Suppressor macrophage treated with lipopolysaccharide for 4 hours (primary cell): ENCODE measurements at regions not wholly inside any gene's neighbourhood (a gene's known extent, or its start where the extent isn't known, plus 50 kb on each side); places are given as distances from the start of the nearest gene placed in this dataset.
A peak's percentile ranks its signal among the peaks of the same experiment; 100 is the strongest.
"Not testable (repeated sequence)": the region's sequence is repeated elsewhere in the genome, so short reads cannot be mapped to it uniquely, and the experiment has no call there.

Experiments
- DNase-seq: peaks from one replicate; pipeline ENCODE4 v3.0.0-alpha.2; 2020

DNA sequence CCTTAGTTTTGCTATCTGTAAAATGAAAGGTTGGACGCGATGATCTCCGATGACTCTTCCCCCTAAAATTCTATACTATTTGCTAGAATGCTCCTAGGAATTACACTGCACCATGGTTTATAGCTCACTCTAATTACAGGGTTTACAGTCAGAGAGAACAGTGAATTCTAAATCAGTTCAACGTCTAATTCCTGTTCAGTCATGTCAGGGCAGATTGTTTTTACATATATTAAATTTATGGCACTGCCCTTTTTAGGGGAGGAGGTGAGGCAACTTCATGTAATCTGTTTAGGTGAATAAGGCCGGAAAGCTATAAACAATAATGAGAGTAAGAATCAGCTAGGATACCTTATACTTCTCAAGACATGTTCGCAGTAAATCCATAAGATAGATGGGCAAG, 293.9 kb downstream of the BAMBI start:
- DNase-seq = no peak

DNA sequence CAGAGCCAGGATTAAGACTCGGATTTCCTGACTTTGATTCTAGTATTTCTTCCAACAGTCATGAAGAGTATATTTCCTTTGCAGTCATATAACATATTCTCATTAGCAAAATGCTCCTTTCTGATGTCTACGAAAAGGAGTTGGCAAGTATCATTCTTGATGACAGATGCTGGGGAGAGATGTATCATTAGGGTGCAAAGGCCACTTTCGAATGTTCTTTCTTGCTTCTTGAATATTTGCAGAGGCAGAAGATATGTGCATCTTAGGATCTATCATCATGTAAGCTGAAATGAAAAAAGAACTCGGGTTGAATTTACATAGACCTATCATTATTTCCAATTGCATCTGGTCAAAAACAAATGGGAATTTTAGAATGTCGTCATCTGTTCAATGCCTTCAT, 294.4 kb downstream of the BAMBI start:
- DNase-seq = no peak

DNA sequence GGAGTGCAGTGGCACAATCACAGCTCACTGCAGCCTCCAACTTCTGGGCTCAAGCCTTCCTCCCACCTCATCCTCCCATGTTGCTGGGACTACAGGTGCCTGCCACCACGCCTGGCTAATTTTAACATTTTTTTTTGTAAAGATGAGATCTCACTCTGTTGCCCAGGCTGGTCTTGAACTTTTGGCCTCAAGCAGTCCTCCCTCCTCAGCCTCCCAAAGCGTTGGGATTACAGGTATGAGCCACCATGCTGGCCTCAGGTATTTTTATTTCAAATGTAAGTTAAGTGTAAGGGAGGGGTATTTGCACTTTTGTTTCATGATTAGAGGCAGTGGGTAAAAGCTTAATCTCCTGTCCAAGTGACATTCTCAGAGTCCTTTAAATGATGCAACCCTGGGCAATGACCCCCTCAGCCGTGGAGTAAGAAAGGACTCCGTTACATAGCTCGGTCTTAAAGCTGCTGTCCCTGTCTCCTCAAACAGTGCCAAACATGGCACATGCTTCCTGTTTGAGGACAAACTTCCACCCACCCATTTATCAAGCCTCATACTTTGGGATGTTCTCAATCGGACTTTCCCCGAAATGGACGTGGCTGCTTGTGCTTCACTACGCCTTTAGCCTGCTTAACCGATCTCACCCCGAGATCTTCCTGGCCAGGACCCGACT, 296.1 kb downstream of the BAMBI start:
- DNase-seq = no peak

DNA sequence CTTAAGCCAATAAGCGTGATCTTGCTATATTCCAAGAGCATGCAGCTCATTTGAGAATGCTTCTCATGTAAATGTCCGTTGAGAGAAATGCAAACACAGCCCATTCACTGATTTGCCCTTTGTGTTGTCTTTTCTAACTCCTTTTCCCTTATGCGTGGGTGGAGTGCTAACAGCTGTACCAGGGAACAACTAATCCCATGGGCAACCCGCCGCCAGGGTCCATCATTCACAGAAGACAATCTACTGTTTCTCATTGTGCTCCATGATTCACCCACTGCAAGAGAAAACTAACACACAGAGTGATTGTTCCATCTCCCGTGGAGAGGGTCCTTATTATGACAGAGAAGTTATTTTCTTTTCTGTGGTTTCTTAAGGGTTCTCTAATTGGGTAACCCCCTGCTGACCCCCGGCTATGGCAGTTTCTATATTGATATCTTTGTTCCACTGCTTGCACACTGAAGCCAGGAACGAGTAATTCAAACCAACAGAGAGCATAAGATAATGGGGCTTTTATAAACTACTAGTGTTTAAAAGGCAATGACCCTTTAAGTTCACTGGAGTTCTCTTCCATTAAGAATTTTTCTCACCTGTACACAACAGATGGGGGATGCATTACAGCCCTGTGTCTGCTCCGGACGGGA, 298.7 kb downstream of the BAMBI start:
- no peak for DNase-seq

DNA sequence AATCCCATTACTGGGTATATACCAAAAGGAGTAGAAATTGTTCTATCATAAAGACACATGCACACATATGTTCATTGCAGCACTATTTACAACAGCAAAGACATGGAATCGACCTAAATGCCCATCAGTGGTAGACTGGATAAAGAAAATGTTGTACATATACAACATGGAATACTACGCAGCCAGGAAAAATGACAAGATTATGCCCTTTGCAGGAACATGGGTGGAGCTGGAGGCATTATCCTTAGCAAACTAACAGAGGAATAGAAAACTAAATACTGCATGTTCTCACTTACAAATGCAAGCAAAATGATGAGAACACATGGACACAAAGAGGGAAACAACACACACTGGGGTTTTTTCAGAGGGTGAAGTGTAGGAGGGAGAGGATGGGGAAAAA, 300.2 kb downstream of the BAMBI start:
- DNase-seq = no peak

DNA sequence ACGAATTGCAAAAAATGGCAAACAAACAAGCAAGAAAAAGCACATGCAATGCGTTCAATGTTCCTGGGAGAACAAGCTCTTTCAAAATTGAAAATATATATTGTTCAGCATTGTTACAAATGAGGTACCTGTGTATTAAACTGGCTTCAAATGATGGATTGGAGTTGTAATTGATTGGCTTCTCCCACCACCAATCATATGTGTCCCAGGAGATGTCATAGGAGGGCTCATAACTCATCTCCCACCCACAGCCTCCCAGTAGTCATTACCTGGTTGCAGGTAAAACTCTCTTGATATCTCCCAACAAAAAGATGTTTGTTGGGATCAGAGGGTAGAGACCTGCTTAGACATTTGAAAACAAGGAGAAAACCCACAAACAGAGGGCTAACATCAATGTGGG, 302.9 kb downstream of the BAMBI start:
- DNase-seq = no peak

DNA sequence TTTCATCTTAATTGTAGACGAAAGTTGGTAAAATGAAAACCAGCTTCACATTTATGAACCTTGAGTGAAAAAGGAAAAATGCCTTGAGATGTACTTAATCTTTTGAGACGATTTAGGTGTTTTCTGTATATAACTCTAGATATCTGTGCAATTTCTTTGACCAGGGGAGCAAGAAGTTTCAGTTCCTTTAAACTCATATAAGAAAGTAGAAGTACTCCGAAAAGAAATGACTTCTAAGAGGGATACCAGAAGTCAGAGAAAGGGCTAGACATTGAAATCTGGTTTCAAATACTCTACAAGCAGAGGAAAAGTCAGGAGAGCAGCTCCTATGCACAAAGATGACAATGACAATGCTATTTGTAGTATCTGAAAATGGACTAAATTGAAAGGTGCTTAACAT, 303.7 kb downstream of the BAMBI start:
- no peak for DNase-seq

DNA sequence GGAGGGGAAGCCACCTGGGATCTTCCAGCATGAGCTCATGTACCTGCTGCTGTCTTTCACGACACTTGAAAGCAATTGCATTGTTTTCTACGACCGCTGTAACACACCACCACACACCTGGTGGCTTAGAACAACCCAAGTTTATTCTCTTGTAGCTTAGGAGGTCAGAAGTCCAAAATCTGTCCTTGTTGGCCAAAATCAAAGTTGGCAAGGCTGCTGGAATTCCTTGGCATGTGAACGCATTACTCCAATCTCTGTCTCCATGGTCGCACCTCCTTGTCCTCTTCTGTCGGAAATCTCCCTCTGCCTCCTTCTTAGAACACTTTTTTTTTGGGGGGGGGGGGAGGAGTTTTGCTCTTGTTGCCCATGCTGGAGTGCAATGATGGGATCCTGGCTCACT, 305.7 kb downstream of the BAMBI start:
- no peak for DNase-seq

DNA sequence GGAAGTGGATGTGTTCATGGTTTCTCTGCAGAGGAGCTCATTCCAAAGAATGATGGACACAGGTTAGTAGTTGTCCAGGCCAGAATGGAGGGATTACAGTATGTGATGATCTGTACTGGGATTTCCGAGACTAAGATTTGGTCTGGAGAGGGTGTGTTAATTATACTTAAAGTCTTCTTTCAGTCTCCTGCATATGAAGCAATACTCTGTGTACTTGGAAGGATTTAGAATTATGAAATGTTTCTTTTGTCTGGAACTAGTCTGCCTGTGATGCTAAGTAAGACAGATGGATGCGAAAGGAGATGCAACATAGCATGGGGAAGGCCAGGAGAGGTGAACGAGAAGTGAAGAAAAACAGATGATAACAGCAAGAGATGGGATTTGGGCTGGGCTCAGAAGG, 305.1 kb upstream of the LYZL1 start:
- DNase-seq = no peak

DNA sequence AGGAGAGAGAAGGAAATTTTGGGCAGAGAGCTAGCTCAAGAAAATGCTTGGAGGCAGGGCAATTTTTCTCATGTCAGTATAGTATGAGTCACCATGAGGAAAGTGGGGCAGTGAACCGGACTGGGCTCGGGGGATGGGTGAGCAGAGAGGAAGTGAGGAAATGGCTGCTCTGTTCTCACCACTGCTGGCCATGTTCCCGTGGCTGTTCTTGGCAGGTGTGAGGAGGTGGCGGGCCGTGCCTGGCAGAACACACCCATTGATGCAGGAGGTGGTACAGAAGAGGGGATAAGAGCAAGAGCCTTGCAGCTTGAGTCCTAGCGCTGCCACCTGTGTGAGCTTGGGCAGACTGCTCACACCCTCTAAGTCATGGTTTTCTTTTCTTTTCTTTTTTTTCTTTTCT, 304.4 kb upstream of the LYZL1 start:
- peak; percentile 67 for DNase-seq

DNA sequence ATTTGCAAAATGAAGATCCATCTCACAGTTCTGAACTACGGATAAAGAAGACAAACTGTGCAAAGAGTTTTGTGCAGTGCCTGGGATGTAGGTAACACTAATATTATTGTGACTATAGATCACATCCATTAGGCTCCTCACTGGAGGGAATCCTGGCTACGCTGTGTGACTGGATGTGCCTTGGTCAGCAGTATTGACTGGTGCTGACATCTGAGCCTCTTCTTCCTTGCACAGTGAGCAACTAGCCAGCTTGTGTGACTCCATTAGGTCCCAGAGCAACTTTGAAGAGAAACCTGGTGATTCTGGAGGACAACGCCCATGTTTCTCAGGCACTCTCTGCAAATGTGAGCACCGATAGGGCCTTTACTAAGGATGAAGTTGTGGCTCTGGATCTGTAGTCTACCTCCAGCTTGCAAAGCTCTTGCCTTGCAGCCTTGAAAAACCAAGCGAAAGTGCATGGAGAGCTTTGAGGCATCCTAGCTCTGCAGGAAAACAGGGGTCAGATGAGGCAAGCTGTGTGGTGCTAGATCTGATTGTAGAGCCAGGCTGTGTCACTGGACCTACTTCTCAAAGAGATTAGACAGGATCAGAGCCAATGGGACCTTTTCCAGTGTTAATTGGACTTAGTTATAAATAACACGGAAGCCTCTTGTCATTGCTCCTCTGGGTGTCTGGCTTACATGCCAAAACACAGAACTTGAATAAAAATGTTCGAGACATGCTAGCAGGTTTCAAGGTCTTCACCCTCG, 303.6 kb upstream of the LYZL1 start:
- DNase-seq = no peak

DNA sequence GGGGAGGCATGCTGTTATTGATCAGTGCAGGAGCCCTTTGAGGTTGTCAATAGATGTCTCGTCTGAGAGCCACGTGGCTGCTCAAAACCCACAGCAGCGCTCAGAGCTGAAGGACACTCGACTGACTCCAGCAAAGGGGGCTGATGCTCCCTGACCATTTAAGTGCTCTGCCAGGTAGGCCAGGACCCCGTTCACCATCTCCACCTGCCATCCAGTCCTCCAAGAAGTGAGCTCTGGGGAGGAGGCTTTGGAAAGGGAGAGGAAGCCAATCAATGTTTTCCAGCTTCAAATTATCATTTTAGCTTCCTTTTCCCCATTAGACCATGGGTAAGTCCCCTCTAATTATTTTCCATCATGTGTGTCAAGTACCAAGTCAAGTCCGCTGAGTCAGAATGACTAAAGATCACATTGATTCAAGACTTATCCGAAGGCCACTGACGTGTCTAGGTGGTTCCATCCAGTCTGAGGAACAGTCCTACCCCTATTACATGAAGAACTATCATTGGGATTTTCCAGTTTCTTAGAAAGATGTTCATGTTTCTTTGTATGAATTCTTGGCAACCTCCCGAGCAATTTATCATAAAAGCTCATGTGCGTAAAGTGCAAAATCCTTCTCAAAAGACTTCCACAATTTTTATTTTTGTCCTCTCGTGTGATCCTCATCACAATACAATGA, 302.6 kb upstream of the LYZL1 start:
- peak; percentile 12 for DNase-seq

DNA sequence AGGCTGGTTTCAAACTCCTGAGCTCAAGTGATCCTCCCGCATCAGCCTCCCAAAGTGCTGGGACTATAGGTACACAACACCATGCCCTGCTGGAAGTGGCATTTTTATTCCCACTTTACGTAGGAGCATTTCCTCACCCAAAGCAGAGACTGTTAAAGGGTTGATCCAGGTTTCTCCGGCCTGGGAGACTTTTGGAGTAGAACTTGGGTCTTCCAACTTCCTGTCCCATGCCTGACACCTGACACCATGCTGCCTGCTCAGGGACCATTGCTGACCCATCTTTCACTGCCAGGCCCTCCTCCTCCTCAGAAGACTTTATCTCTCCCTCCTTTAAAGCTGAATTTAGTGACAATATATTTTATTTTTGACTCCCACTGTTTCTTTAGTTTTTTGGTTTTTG, 302.0 kb upstream of the LYZL1 start:
- no peak for DNase-seq

DNA sequence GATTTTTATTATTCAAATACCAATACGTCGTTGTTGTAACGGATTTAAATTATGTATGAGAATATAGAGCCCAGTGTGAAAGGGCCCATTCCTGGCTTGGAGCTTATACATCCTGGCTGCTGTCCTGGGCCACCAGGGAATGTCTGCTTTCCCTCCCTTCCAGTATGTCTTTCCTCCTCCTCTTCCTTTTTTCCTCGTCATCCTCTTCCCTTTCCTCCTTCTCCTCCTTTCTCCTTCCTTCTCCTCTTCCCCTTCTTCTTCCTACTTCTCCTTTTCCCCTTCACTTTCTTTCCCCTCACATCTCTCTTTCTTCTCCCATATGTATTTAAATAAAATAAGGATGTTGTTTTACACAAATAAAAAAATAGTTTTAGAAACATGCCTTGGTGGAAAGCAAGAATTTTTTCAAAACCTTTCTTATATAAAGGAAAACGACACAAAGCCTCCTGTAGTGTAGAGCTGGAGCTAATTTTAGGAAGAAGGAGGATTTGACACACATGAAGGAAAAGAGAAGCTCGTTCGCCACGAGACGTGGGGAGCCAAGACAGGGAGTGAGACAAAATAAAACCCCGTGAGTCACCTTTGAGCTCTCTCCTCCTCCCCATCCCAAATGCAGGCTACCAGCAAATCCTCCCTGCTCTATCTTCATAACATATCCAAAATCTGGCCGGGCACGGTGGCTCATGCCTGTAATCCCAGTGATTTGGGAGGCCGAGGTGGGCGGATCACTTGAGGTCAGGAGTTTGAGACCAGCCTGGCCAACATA, 301.1 kb upstream of the LYZL1 start:
- no peak for DNase-seq

DNA sequence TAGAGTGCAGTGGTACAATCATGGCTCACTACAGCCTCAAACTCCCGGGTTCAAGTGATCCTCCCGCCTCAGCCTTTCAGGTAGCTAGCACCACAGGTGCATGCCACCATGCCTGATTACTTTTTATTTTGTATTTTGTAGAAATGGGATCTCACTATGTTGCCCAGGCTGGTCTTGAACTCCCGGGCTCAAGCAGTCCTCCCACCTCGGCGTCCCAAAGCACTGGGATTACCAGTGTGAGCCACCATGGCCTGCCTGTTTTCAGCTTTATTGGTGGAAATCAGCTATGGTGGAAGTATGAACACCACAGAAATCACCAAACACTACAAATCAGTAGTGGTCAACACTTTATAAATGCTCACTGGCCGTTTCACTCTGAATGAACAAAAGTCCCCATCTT, 299.9 kb upstream of the LYZL1 start:
- no peak for DNase-seq

DNA sequence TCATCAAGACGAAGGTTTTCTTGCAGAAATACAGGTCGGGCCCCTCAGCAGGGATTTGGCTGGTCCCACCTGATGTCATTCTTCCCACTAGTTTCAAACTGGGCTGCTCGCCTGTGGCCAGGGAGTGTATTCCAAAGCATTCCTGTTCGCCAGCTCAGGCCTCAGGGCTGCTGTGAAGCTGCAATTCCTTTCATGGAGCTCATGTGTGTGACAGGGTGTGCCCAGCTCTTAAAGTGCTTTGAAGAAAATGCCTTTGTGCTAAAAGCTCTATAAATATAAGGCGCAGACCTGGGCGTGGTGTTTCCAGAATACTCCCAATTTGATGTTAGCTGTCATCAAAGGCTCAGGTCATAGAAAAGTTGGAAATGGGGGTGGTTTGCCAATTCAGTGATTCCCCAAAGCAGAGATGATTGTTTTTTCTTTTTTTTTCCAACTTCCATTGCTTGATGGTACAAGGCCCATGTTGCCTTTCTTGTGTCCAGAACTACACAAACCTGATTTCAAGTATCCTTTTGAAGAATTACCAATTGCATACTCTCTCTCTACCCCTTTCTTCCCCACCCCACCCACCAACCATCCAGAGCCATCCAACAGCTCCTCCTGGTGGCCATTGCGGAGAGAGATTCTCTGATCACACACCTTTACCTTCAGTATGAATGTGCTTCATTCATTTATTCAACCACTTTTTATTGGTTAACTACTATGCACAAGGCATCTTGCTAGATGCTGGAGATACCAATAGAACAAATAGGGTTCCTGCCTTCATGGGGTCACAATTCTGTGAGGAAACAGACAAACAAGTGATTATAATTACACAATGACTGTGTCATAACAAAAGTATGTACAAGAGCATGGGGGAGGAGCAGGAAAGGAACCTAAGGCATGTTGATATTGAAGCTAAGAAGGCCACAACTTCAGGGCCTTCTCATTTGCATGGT, 297.3 kb upstream of the LYZL1 start:
- DNase-seq = peak; percentile 47

DNA sequence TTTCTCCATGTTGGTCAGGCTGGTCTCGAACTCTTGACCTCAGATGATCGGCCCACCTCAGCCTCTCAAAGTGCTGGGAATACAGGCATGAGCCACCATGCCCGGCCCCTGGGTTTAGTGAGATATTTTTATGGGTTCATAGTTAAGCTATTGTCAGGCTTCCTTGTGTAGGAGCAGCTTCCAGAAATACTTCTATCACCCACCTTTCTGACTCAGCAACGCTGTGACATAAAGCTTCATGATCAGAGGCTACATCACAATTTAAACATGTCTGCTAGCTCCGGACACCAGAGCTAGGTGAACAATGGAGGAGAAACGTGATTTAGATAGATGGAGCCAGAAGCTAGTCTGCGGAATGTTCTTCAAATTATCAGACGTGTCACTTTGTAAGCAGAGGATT, 295.8 kb upstream of the LYZL1 start:
- no peak for DNase-seq

DNA sequence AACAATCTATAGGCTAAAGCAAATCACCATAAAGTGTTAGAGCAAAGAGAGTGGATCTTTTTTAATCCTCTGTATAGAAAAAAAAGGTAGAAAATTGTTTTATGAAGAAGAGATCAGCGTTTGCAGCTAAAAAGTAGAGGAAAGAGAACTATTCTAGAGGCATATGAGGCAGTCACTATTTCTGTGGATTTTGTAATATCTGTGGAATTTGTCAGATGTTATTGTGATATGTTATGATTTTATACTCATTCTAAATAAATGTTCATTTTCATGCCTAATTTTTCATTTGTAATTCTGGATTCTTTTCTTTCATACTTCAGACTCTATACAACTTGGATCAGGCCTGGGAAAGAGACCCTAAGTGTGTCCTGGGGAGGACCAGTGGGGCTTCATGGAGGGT, 295.0 kb upstream of the LYZL1 start:
- DNase-seq = no peak

DNA sequence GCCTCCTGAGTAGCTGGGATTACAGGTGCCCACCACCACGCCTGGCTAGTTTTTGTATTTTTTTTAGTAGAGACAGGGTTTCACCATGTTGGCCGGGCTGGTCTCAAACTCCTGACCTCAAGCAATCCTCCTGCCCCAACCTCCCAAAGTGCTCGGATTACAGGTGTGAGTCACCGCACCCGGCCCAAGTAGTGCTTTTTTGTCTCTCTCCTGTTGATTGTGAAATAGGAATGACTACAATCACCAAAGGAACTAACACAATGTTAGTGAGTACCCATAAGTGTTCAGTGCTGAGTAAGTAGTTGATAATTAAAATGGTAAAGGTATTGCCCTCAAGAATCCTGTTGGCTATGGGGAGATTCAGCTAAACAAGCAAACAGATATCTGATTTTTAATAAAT, 294.1 kb upstream of the LYZL1 start:
- not testable (repeated sequence) for DNase-seq

DNA sequence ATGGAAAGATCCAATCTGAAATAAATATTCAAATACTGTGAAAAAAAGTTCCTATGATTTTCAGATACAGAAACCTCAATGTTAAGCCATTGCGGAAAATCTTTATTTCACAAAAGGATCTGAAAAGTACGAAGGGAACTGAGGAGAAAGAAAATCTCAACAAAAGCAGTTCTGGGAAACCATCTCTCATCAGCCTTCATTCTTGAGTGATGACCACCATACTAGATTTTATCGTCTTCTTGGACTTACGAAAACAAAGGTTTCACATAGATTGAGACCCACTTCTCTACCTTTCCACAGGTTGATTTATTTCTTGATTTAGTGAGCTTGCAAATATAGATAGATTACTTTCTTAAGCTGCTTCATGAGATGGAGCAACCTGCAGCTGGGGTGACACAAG, 293.4 kb upstream of the LYZL1 start:
- DNase-seq = no peak

DNA sequence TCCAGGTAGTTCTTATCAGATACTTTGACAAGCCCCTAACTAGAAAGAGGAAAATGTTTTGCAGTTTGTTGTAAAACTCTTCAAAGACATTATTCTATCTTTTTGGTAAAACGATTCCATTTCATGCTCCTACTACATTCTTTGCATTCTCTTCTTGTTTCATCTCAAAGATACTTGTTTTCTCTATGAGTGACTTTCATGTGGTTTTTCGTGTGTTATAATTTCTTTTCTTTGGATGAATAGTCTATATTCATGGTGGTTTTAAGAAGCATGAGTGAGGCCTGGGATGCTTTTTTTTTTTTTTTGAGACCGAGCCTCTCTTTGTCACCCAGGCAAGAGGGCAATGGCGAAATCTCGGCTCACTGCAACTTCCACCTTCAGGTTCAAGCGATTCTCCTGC, 292.5 kb upstream of the LYZL1 start:
- DNase-seq = no peak
